Upper lobe of right lung (tissue), 1 donor: ENCODE measurements at regions not wholly inside any gene's neighbourhood (a gene's known extent, or its start where the extent isn't known, plus 50 kb on each side); places are given as distances from the start of the nearest gene placed in this dataset.

Source experiments
- ATAC-seq: fragments of 200-7000 bp; cut with Tn5 transposase; one replicate; pipeline ENCODE4 v1.9.1; 2020; ENCODE audit warnings: mild to moderate bottlenecking, moderate library complexity
- DNase-seq: peaks from one replicate; pipeline ENCODE4 v3.0.0-alpha.2; 2020
- H3K27ac ChIP-seq: fragments of 200-600 bp; one replicate; pipeline ENCODE4 v1.8.0; 2022
- H3K27me3 ChIP-seq: fragments of 200-600 bp; one replicate; pipeline ENCODE4 v1.8.0; 2022; ENCODE audit warnings: mild to moderate bottlenecking
- H3K36me3 ChIP-seq: fragments of 200-600 bp; one replicate; pipeline ENCODE4 v1.8.0; 2022
- H3K4me1 ChIP-seq: fragments of 200-600 bp; one replicate; pipeline ENCODE4 v1.8.0; 2022
- H3K4me3 ChIP-seq: fragments of 200-600 bp; one replicate; pipeline ENCODE4 v1.8.0; 2022; ENCODE audit warnings: mild to moderate bottlenecking
- H3K9me3 ChIP-seq: fragments of 200-600 bp; one replicate; pipeline ENCODE4 v1.8.0; 2022
- CTCF ChIP-seq: fragments of 200-600 bp; IDR thresholded peaks from one replicate; pipeline ENCODE4 v1.8.0; 2022; ENCODE audit warnings: antibody characterized with exemption
- intact Hi-C: fragments of 100-400 bp; cut with DNase I; formaldehyde crosslinking; loops from one replicate; pipeline ENCODE4 v1.11.0; 2022
- donor health status: DM: no; HTN: yes; CAD: no; lungs with severe emphysema.

GRCh38 chr16:65285128-65286048 is 163.5 kb upstream of the CDH11 start:
- no peaks in the 10 kb centered on the region for H3K27me3 ChIP-seq
- no peak overlapping the region for H3K27ac ChIP-seq
- H3K4me3 ChIP-seq, result no peak overlapping the region
- no peaks in the 10 kb centered on the region for H3K4me1 ChIP-seq
- intact Hi-C loops, result no loop called here
- no peaks in the 10 kb centered on the region for H3K36me3 ChIP-seq
- no peak for TF ChIP-seq CTCF
- DNase-seq, result no peak
- no peaks in the 10 kb centered on the region for H3K9me3 ChIP-seq
- no peak for ATAC-seq

GRCh38 chr16:65284626-65285025 is 162.8 kb upstream of the CDH11 start:
- no peak for DNase-seq
- intact Hi-C loops, result no loop called here
- H3K4me3 ChIP-seq, result no peak overlapping the region
- H3K9me3 ChIP-seq, result no peaks in the 10 kb centered on the region
- H3K27ac ChIP-seq, result no peak overlapping the region
- no peak for ATAC-seq
- H3K27me3 ChIP-seq, result no peaks in the 10 kb centered on the region
- H3K4me1 ChIP-seq, result no peaks in the 10 kb centered on the region
- TF ChIP-seq CTCF, result no peak
- no peaks in the 10 kb centered on the region for H3K36me3 ChIP-seq

GRCh38 chr16:65283181-65283651 is 161.4 kb upstream of the CDH11 start:
- H3K36me3 ChIP-seq, result no peaks in the 10 kb centered on the region
- TF ChIP-seq CTCF, result no peak
- no peak overlapping the region for H3K4me3 ChIP-seq
- H3K9me3 ChIP-seq, result no peaks in the 10 kb centered on the region
- DNase-seq, result no peak
- H3K27ac ChIP-seq, result no peak overlapping the region
- no peaks in the 10 kb centered on the region for H3K27me3 ChIP-seq
- peak; percentile 40 for ATAC-seq
- H3K4me1 ChIP-seq, result no peaks in the 10 kb centered on the region
- intact Hi-C loops, result no loop called here

- intact Hi-C loops, result no loop called here
- TF ChIP-seq CTCF, result no peak
These were observed 159.7 kb upstream of the CDH11 start for GRCh38 chr16:65281586-65281985.

GRCh38 chr16:65280845-65281512 is 159.1 kb upstream of the CDH11 start:
- no peaks in the 10 kb centered on the region for H3K36me3 ChIP-seq
- no peaks in the 10 kb centered on the region for H3K4me1 ChIP-seq
- DNase-seq, result no peak
- no peaks in the 10 kb centered on the region for H3K27me3 ChIP-seq
- ATAC-seq, result no peak
- intact Hi-C loops, result no loop called here
- H3K4me3 ChIP-seq, result no peak overlapping the region
- TF ChIP-seq CTCF, result no peak
- H3K27ac ChIP-seq, result no peak overlapping the region
- H3K9me3 ChIP-seq, result no peaks in the 10 kb centered on the region

More at GRCh38 chr16:65281586-65281985, 159.7 kb upstream of the CDH11 start:
- ATAC-seq (no peak), DNase-seq (no peak)
- H3K27me3 ChIP-seq, result no peaks in the 10 kb centered on the region
- no peak overlapping the region for H3K27ac ChIP-seq
- H3K4me3 ChIP-seq, result no peak overlapping the region
- no peaks in the 10 kb centered on the region for H3K9me3 ChIP-seq
- no peaks in the 10 kb centered on the region for H3K36me3 ChIP-seq
- no peaks in the 10 kb centered on the region for H3K4me1 ChIP-seq
